DND-41 (cell line): ENCODE measurements at regions not wholly inside any gene's neighbourhood (a gene's known extent, or its start where the extent isn't known, plus 50 kb on each side); places are given as distances from the start of the nearest gene placed in this dataset.

Source experiments
- CTCF ChIP-seq: IDR thresholded peaks from 2 replicates; pipeline ENCODE4 v1.5.1; 2012; ENCODE audit warnings: borderline replicate concordance, low read length, moderate library complexity, mild to moderate bottlenecking; ENCODE audit not compliant: poor library complexity, severe bottlenecking; ENCODE audit errors: extremely low read depth
- EZH2 ChIP-seq: IDR thresholded peaks from 3 replicates; pipeline ENCODE4 v1.6.1; 2012; ENCODE audit warnings: borderline replicate concordance, low read depth, mild to moderate bottlenecking, moderate library complexity, low read length, inconsistent platforms; ENCODE audit not compliant: severe bottlenecking

- no peak for TF ChIP-seq CTCF
- no peak for TF ChIP-seq EZH2
Observed at GRCh38 chr2:180336550-180336949, 329.5 kb upstream of the CWC22 start.
